OCI-LY3 (cell line): ENCODE measurements at regions not wholly inside any gene's neighbourhood (a gene's known extent, or its start where the extent isn't known, plus 50 kb on each side); places are given as distances from the start of the nearest gene placed in this dataset.

Experiments
- H2AFZ ChIP-seq: fragments of 200-600, 300-600 bp; shearing (Covaris generic); 2 replicates; pipeline ENCODE4 v1.6.0; 2014; ENCODE audit warnings: antibody characterized with exemption, low read depth, low read length
- H3K27ac ChIP-seq: fragments of 200-600, 300-600 bp; sonication (generic); 2 replicates; pipeline ENCODE4 v1.5.1; 2014; ENCODE audit warnings: mild to moderate bottlenecking, low read length, moderate library complexity, mixed read lengths
- H3K27me3 ChIP-seq: fragments of 200-600, 300-600 bp; sonication (generic); 2 replicates; pipeline ENCODE4 v1.6.1; 2014; ENCODE audit warnings: low read depth, low read length, mixed read lengths
- H3K36me3 ChIP-seq: fragments of 200-600, 300-600 bp; sonication (generic); replicated peaks from 2 replicates; pipeline ENCODE3; 2014; ENCODE audit warnings: low read depth, low read length, mixed read lengths
- H3K4me1 ChIP-seq: fragments of 300-600, 200-600 bp; sonication (generic); 2 replicates; pipeline ENCODE4 v1.6.1; 2014; ENCODE audit warnings: low read length, mixed read lengths
- H3K4me2 ChIP-seq: fragments of 200-600, 300-600 bp; sonication (generic); 2 replicates; pipeline ENCODE4 v1.6.1; 2014; ENCODE audit warnings: low read length, mixed read lengths
- H3K4me3 ChIP-seq: fragments of 300-600, 200-600 bp; sonication (generic); 2 replicates; pipeline ENCODE4 v1.5.1; 2014; ENCODE audit warnings: antibody characterized with exemption, mild to moderate bottlenecking, low read length, moderate library complexity
- H3K79me2 ChIP-seq: fragments of 300-600, 200-600 bp; shearing (Covaris generic); 2 replicates; pipeline ENCODE4 v1.6.1; 2014; ENCODE audit warnings: mild to moderate bottlenecking, low read length, mixed read lengths
- H3K9ac ChIP-seq: fragments of 300-600, 200-600 bp; shearing (Covaris generic); 2 replicates; pipeline ENCODE4 v1.6.0; 2014; ENCODE audit warnings: mild to moderate bottlenecking, low read length, moderate library complexity
- H3K9me3 ChIP-seq: fragments of 200-600, 300-600 bp; shearing (Covaris generic); 2 replicates; pipeline ENCODE4 v1.6.1; 2014; ENCODE audit warnings: low read length, mixed read lengths; ENCODE audit not compliant: insufficient read depth
- H4K20me1 ChIP-seq: fragments of 200-600, 300-600 bp; sonication (generic); 2 replicates; pipeline ENCODE4 v1.6.1; 2016; ENCODE audit warnings: low read length, mixed read lengths; ENCODE audit not compliant: insufficient read depth
- EZH2phosphoT487 ChIP-seq: fragments of 200-600 bp; shearing (Covaris generic); IDR thresholded peaks from 2 replicates; pipeline ENCODE4 v1.6.1; 2018; ENCODE audit warnings: antibody characterized with exemption, mixed run types, low read depth
- TF ChIP-seq, protein P1 (sequence below): fragments of 200-600, 300-600 bp; sonication (generic); IDR thresholded peaks from 2 replicates; pipeline ENCODE4 v1.5.1; 2014; ENCODE audit warnings: antibody characterized with exemption, low read length, low read depth

DNA sequence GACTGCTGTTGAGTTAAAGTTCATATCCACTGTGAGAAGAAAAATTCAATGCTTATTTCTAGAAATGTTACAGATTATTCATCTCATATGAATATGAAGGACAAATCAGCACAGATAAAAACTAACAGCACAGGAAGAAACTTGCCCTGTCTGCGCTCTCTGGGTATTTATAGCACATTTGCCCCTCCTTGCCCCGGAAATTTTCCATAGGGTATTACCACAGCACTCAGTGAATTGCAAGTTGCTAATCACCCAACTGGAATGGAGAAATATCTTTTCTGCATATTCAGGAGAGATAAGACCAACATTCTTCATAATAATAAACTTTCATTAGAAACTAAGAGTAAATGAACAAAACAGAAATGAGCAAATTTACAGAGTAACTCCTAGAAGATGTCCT, 318.0 kb upstream of the KLF12 start:
- no peak overlapping the region for H2AFZ ChIP-seq
- H3K9me3 ChIP-seq: no peaks in the 10 kb centered on the region
- TF ChIP-seq, protein P1, sequence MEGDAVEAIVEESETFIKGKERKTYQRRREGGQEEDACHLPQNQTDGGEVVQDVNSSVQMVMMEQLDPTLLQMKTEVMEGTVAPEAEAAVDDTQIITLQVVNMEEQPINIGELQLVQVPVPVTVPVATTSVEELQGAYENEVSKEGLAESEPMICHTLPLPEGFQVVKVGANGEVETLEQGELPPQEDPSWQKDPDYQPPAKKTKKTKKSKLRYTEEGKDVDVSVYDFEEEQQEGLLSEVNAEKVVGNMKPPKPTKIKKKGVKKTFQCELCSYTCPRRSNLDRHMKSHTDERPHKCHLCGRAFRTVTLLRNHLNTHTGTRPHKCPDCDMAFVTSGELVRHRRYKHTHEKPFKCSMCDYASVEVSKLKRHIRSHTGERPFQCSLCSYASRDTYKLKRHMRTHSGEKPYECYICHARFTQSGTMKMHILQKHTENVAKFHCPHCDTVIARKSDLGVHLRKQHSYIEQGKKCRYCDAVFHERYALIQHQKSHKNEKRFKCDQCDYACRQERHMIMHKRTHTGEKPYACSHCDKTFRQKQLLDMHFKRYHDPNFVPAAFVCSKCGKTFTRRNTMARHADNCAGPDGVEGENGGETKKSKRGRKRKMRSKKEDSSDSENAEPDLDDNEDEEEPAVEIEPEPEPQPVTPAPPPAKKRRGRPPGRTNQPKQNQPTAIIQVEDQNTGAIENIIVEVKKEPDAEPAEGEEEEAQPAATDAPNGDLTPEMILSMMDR: no peak
- TF ChIP-seq EZH2phosphoT487: no peak
- no peaks in the 10 kb centered on the region for H4K20me1 ChIP-seq
- peaks cover 6% of the 10 kb centered on the region for H3K4me1 ChIP-seq
- H3K36me3 ChIP-seq: no peaks in the 10 kb centered on the region
- no peak overlapping the region for H3K4me2 ChIP-seq
- no peak overlapping the region for H3K9ac ChIP-seq
- H3K4me3 ChIP-seq: no peak overlapping the region
- no peaks in the 10 kb centered on the region for H3K27me3 ChIP-seq
- H3K27ac ChIP-seq: no peak overlapping the region
- no peaks in the 10 kb centered on the region for H3K79me2 ChIP-seq

DNA sequence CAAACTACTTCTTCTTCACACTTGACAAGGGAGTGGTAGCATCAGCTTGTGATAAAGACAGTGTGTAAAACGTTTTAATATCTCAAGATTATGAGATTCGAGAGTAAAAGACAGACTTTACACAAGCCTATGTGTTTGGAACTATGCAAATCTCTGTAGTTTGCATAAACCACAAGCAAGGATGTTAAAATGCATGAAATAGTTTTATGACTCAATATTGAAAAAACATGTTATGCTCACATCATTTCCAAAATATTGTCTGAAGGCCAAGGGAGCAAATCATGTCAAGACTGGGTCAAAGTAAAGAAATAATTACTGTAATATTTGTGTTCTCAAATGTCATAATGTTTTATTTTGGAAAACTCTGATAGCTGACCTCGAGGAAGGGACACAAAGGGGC, 316.8 kb upstream of the KLF12 start:
- Histone ChIP-seq H3K4me2 (no peak overlapping the region), H3K27ac (no peak overlapping the region), H3K4me1 (peaks cover 6% of the 10 kb centered on the region), H3K27me3 (no peaks in the 10 kb centered on the region), H3K9ac (no peak overlapping the region), H4K20me1 (no peaks in the 10 kb centered on the region), H3K36me3 (no peaks in the 10 kb centered on the region), H2AFZ (no peak overlapping the region), H3K4me3 (no peak overlapping the region), H3K9me3 (no peaks in the 10 kb centered on the region), H3K79me2 (no peaks in the 10 kb centered on the region)
- TF ChIP-seq, protein P1: no peak
- TF ChIP-seq EZH2phosphoT487: no peak

DNA sequence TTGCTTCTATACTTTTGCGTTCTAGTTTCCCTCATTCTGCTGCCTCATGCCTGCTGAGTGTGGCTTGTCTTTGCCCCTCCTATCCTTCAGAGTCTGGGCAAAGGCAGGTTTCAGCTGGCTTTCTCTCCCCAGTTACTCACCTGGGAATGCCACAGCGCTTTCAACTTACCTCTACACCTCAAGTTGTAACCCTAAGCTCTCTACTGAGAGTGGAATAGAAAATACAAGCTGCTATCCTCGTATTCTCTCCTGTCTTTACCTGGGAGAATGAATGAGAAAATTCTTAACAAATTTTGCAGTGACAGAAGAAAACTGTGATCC, 316.3 kb upstream of the KLF12 start:
- Histone ChIP-seq H3K79me2 (no peaks in the 10 kb centered on the region), H4K20me1 (no peaks in the 10 kb centered on the region), H3K9ac (no peak overlapping the region), H3K36me3 (no peaks in the 10 kb centered on the region), H3K27me3 (no peaks in the 10 kb centered on the region), H3K27ac (no peak overlapping the region), H3K4me1 (peaks cover 6% of the 10 kb centered on the region), H3K9me3 (no peaks in the 10 kb centered on the region), H3K4me3 (no peak overlapping the region), H3K4me2 (no peak overlapping the region), H2AFZ (no peak overlapping the region)
- TF ChIP-seq, protein P1: no peak
- no peak for TF ChIP-seq EZH2phosphoT487

DNA sequence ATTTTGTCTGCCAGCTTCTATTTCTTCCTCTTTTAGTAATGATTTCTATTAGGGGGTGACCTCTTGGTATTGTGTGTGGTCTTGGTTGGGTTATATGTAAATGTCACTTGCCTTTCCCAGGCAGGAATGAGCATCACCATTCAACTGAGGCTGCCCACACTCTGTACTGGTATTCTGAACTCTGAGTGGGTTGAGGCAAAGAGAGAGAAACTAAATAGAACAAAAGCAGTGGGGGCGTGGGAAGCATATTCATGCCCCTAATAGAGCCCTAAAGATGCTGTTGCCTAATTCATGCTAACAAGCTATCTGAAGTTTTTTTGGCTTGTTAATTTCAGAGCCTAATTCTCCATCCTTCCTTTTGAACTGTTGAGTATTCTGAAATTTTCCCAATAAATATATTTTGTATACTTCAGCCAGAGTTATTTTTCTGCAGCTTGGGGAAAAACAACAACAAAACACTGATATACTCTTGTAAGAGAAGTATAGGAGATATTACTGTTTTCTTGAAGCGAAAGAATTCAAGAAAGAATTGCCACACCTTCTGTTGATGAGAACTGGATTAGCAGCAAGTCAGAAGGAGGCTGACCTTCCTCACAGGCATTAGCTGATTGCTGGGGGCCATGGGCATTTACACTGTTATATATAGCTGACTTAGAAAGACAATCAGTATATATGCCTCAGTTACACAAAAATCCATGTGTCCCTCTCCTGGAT, 315.8 kb upstream of the KLF12 start:
- no peak overlapping the region for H3K4me2 ChIP-seq
- H3K9me3 ChIP-seq: no peaks in the 10 kb centered on the region
- H4K20me1 ChIP-seq: no peaks in the 10 kb centered on the region
- H3K36me3 ChIP-seq: no peaks in the 10 kb centered on the region
- TF ChIP-seq, protein P1: no peak
- TF ChIP-seq EZH2phosphoT487: no peak
- no peak overlapping the region for H3K27ac ChIP-seq
- no peaks in the 10 kb centered on the region for H3K79me2 ChIP-seq
- no peak overlapping the region for H3K4me3 ChIP-seq
- no peak overlapping the region for H2AFZ ChIP-seq
- H3K27me3 ChIP-seq: no peaks in the 10 kb centered on the region
- H3K4me1 ChIP-seq: peaks cover 6% of the 10 kb centered on the region
- H3K9ac ChIP-seq: no peak overlapping the region
